ENCODE measurements at regions not wholly inside any gene's neighbourhood (a gene's known extent, or its start where the extent isn't known, plus 50 kb on each side); places are given as distances from the start of the nearest gene placed in this dataset.
"Not testable (repeated sequence)": the region's sequence is repeated elsewhere in the genome, so short reads cannot be mapped to it uniquely, and the experiment has no call there.

GRCh38 chr1:4129693-4130092 is 229.6 kb upstream of the C1orf174 start:
- no peaks in the 10 kb centered on the region for H3K9me3 ChIP-seq (ENCODE audit: control insufficient read depth in 3 of 3, low read length in 3 of 3)
- H3K27ac ChIP-seq (ENCODE audit: low read depth, low read length) = no peak overlapping the region
- H3K4me3 ChIP-seq (ENCODE audit: low read length in 3 of 3) = no peak overlapping the region
- no peaks in the 10 kb centered on the region for H3K36me3 ChIP-seq (ENCODE audit: control insufficient read depth in 3 of 3, insufficient read depth in 3 of 3, low read length in 3 of 3)
- peaks cover 0 to 24% (median 0%) of the 10 kb centered on the region in 3 donors for H3K27me3 ChIP-seq (ENCODE audit: control insufficient read depth in 3 of 3, insufficient read depth in 3 of 3, low read length in 3 of 3)
- no peaks in the 10 kb centered on the region for H3K4me1 ChIP-seq (ENCODE audit: control insufficient read depth in 3 of 3, insufficient read depth in 3 of 3, low read length in 3 of 3)
- H3K9ac ChIP-seq (ENCODE audit: low read depth in 1 of 3, low read length in 3 of 3) = no peak overlapping the region

- Histone ChIP-seq H3K4me3 (ENCODE audit: low read length in 3 of 3) (no peak overlapping the region), H3K27me3 (ENCODE audit: control insufficient read depth in 3 of 3, insufficient read depth in 3 of 3, low read length in 3 of 3) (peaks cover 0 to 24% (median 0%) of the 10 kb centered on the region in 3 donors), H3K27ac (ENCODE audit: low read depth, low read length) (no peak overlapping the region), H3K36me3 (ENCODE audit: control insufficient read depth in 3 of 3, insufficient read depth in 3 of 3, low read length in 3 of 3) (no peaks in the 10 kb centered on the region), H3K4me1 (ENCODE audit: control insufficient read depth in 3 of 3, insufficient read depth in 3 of 3, low read length in 3 of 3) (no peaks in the 10 kb centered on the region), H3K9ac (ENCODE audit: low read depth in 1 of 3, low read length in 3 of 3) (no peak overlapping the region), H3K9me3 (ENCODE audit: control insufficient read depth in 3 of 3, low read length in 3 of 3) (no peaks in the 10 kb centered on the region)
Measured at GRCh38 chr1:4130096-4130495, 230.0 kb upstream of the C1orf174 start.

GRCh38 chr1:4131734-4132133 is 231.7 kb upstream of the C1orf174 start:
- H3K27me3 ChIP-seq (ENCODE audit: control insufficient read depth in 3 of 3, insufficient read depth in 3 of 3, low read length in 3 of 3) = peaks cover 0 to 24% (median 0%) of the 10 kb centered on the region in 3 donors
- no peaks in the 10 kb centered on the region for H3K9me3 ChIP-seq (ENCODE audit: control insufficient read depth in 3 of 3, low read length in 3 of 3)
- H3K4me3 ChIP-seq (ENCODE audit: low read length in 3 of 3) = no peak overlapping the region
- H3K9ac ChIP-seq (ENCODE audit: low read depth in 1 of 3, low read length in 3 of 3) = no peak overlapping the region
- H3K27ac ChIP-seq (ENCODE audit: low read depth, low read length) = no peak overlapping the region
- no peaks in the 10 kb centered on the region for H3K36me3 ChIP-seq (ENCODE audit: control insufficient read depth in 3 of 3, insufficient read depth in 3 of 3, low read length in 3 of 3)
- H3K4me1 ChIP-seq (ENCODE audit: control insufficient read depth in 3 of 3, insufficient read depth in 3 of 3, low read length in 3 of 3) = no peaks in the 10 kb centered on the region

- no peak overlapping the region for H3K27ac ChIP-seq (ENCODE audit: low read depth, low read length)
- peaks cover 0 to 25% (median 0%) of the 10 kb centered on the region in 3 donors for H3K27me3 ChIP-seq (ENCODE audit: control insufficient read depth in 3 of 3, insufficient read depth in 3 of 3, low read length in 3 of 3)
- H3K36me3 ChIP-seq (ENCODE audit: control insufficient read depth in 3 of 3, insufficient read depth in 3 of 3, low read length in 3 of 3) = no peaks in the 10 kb centered on the region
- no peak overlapping the region for H3K4me3 ChIP-seq (ENCODE audit: low read length in 3 of 3)
- no peaks in the 10 kb centered on the region for H3K9me3 ChIP-seq (ENCODE audit: control insufficient read depth in 3 of 3, low read length in 3 of 3)
- H3K4me1 ChIP-seq (ENCODE audit: control insufficient read depth in 3 of 3, insufficient read depth in 3 of 3, low read length in 3 of 3) = no peaks in the 10 kb centered on the region
- H3K9ac ChIP-seq (ENCODE audit: low read depth in 1 of 3, low read length in 3 of 3) = no peak overlapping the region
Measured at GRCh38 chr1:4132352-4133296, 232.6 kb upstream of the C1orf174 start.

- H3K27me3 ChIP-seq (ENCODE audit: control insufficient read depth in 3 of 3, insufficient read depth in 3 of 3, low read length in 3 of 3) = peaks cover 0 to 29% (median 0%) of the 10 kb centered on the region in 3 donors
- no peaks in the 10 kb centered on the region for H3K9me3 ChIP-seq (ENCODE audit: control insufficient read depth in 3 of 3, low read length in 3 of 3)
Measured at GRCh38 chr1:4133297-4133938, 233.3 kb upstream of the C1orf174 start.

GRCh38 chr1:4133939-4134321 is 233.9 kb upstream of the C1orf174 start:
- Histone ChIP-seq H3K27me3 (ENCODE audit: control insufficient read depth in 3 of 3, insufficient read depth in 3 of 3, low read length in 3 of 3) (peaks cover 0 to 29% (median 0%) of the 10 kb centered on the region in 3 donors), H3K4me3 (ENCODE audit: low read length in 3 of 3) (no peak overlapping the region), H3K4me1 (ENCODE audit: control insufficient read depth in 3 of 3, insufficient read depth in 3 of 3, low read length in 3 of 3) (no peaks in the 10 kb centered on the region), H3K9ac (ENCODE audit: low read depth in 1 of 3, low read length in 3 of 3) (no peak overlapping the region), H3K9me3 (ENCODE audit: control insufficient read depth in 3 of 3, low read length in 3 of 3) (no peaks in the 10 kb centered on the region), H3K27ac (ENCODE audit: low read depth, low read length) (no peak overlapping the region), H3K36me3 (ENCODE audit: control insufficient read depth in 3 of 3, insufficient read depth in 3 of 3, low read length in 3 of 3) (no peaks in the 10 kb centered on the region)

More at GRCh38 chr1:4133297-4133938, 233.3 kb upstream of the C1orf174 start:
- Histone ChIP-seq H3K36me3 (ENCODE audit: control insufficient read depth in 3 of 3, insufficient read depth in 3 of 3, low read length in 3 of 3) (no peaks in the 10 kb centered on the region), H3K9ac (ENCODE audit: low read depth in 1 of 3, low read length in 3 of 3) (no peak overlapping the region), H3K27ac (ENCODE audit: low read depth, low read length) (no peak overlapping the region), H3K4me1 (ENCODE audit: control insufficient read depth in 3 of 3, insufficient read depth in 3 of 3, low read length in 3 of 3) (no peaks in the 10 kb centered on the region), H3K4me3 (ENCODE audit: low read length in 3 of 3) (no peak overlapping the region)

GRCh38 chr1:4135853-4136252 is 235.8 kb upstream of the C1orf174 start:
- H3K4me3 ChIP-seq (ENCODE audit: low read length in 3 of 3); H3K9me3 ChIP-seq (ENCODE audit: control insufficient read depth in 3 of 3, low read length in 3 of 3); H3K9ac ChIP-seq (ENCODE audit: low read depth in 1 of 3, low read length in 3 of 3); H3K4me1 ChIP-seq (ENCODE audit: control insufficient read depth in 3 of 3, insufficient read depth in 3 of 3, low read length in 3 of 3); H3K27ac ChIP-seq (ENCODE audit: low read depth, low read length); H3K36me3 ChIP-seq (ENCODE audit: control insufficient read depth in 3 of 3, insufficient read depth in 3 of 3, low read length in 3 of 3): not testable (repeated sequence)
- peaks cover 5 to 32% (median 5%) of the 10 kb centered on the region in 3 donors for H3K27me3 ChIP-seq (ENCODE audit: control insufficient read depth in 3 of 3, insufficient read depth in 3 of 3, low read length in 3 of 3)

- no peaks in the 10 kb centered on the region for H3K4me1 ChIP-seq (ENCODE audit: control insufficient read depth in 3 of 3, insufficient read depth in 3 of 3, low read length in 3 of 3)
- no peak overlapping the region for H3K27ac ChIP-seq (ENCODE audit: low read depth, low read length)
- H3K27me3 ChIP-seq (ENCODE audit: control insufficient read depth in 3 of 3, insufficient read depth in 3 of 3, low read length in 3 of 3) = peaks cover 5 to 28% (median 12%) of the 10 kb centered on the region in 3 donors
- no peak overlapping the region for H3K4me3 ChIP-seq (ENCODE audit: low read length in 3 of 3)
- H3K9ac ChIP-seq (ENCODE audit: low read depth in 1 of 3, low read length in 3 of 3) = no peak overlapping the region
- no peaks in the 10 kb centered on the region for H3K9me3 ChIP-seq (ENCODE audit: control insufficient read depth in 3 of 3, low read length in 3 of 3)
- no peaks in the 10 kb centered on the region for H3K36me3 ChIP-seq (ENCODE audit: control insufficient read depth in 3 of 3, insufficient read depth in 3 of 3, low read length in 3 of 3)
Measured at GRCh38 chr1:4137621-4138415, 237.7 kb upstream of the C1orf174 start.

- H3K27me3 ChIP-seq (ENCODE audit: control insufficient read depth in 3 of 3, insufficient read depth in 3 of 3, low read length in 3 of 3) = peaks cover 5 to 20% (median 12%) of the 10 kb centered on the region in 3 donors
- peaks cover 0 to 3% (median 0%) of the 10 kb centered on the region in 3 donors for H3K9me3 ChIP-seq (ENCODE audit: control insufficient read depth in 3 of 3, low read length in 3 of 3)
- H3K4me1 ChIP-seq (ENCODE audit: control insufficient read depth in 3 of 3, insufficient read depth in 3 of 3, low read length in 3 of 3) = no peaks in the 10 kb centered on the region
- no peak overlapping the region for H3K4me3 ChIP-seq (ENCODE audit: low read length in 3 of 3)
- no peak overlapping the region for H3K9ac ChIP-seq (ENCODE audit: low read depth in 1 of 3, low read length in 3 of 3)
- no peak overlapping the region for H3K27ac ChIP-seq (ENCODE audit: low read depth, low read length)
- H3K36me3 ChIP-seq (ENCODE audit: control insufficient read depth in 3 of 3, insufficient read depth in 3 of 3, low read length in 3 of 3) = no peaks in the 10 kb centered on the region
Measured at GRCh38 chr1:4139646-4140045, 239.6 kb upstream of the C1orf174 start.
